ENCODE measurements at regions not wholly inside any gene's neighbourhood (a gene's known extent, or its start where the extent isn't known, plus 50 kb on each side); places are given as distances from the start of the nearest gene placed in this dataset.
"Not testable (repeated sequence)": the region's sequence is repeated elsewhere in the genome, so short reads cannot be mapped to it uniquely, and the experiment has no call there.

DNA sequence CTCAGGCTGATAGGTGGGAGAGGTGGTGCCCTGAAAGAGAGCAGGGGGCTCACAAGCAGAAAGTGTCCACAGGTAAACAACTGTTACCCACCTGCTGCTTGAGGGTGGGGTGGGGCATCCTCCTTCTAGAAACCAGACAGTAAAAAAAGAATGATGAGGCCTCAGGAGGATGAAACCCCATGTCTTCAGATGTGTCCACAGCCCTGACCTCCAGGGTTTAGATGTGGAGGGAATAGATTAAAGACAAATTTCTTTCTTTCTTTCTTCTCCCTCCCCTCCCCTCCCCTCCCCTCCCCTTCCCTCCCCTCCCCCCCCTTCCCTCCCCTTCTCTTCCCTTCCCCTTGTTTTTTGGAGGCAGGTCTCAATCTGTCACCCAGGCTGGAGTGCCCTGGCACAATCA lies 333.5 kb upstream of the NUPR2 start:
- DNase-seq, result no peak

DNA sequence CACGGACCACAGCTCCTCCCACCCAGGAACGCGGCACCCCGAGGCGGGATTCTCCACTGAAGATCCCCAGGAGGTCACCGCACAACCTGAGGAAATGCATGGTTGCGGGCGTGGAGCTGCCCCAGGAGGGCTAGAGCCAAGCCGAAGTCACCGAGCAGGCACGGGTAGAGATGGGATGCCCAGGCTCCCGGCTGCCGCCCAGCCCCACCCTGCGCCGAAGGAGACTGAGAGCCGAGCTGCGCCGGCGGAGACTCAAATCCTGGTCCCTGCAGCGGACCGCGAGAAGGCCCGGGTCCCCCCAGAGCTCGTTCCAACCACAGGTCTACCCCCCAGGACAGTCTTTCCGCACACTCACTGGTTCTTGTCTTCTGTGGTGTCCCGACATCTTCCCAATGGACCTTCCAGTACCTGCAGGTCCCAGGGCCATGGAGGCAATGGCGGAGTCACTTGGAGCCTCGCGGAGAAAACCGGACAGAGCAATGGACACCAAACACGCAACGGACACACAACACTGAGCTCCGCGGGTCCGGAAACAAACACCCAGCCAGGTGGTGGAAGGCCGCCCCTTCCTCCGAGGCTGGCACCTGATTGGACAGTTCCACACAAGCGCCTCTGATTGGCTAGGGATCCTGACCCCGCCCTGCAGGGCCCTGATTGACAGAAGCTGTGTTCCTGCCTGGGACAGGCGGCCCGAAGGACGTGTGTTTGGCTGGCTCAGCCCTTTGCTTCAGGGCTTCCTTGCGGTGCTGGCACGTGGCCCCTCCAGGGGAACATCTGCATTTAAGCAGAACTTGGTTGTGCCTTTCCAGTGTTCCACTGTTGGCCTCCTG lies 331.9 kb upstream of the NUPR2 start:
- no peak for DNase-seq

DNA sequence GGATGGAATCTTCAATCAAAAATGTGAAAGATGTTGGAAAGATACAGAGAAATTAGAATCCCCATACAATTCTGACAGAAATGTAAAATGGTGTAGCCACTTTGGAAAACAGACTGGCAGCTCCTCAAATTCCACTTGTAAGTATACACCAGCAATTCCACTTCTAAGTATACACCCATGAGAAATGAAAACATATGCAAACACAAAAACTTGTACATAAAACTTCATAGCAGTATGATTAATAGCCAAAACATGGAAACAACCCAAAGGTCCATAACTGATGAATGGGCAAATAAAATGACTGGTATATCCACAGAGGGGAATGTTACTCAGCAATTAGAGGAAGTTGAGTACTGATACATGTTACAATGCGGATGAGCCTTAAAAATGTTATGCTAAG lies 304.3 kb upstream of the NUPR2 start:
- not testable (repeated sequence) for DNase-seq

DNA sequence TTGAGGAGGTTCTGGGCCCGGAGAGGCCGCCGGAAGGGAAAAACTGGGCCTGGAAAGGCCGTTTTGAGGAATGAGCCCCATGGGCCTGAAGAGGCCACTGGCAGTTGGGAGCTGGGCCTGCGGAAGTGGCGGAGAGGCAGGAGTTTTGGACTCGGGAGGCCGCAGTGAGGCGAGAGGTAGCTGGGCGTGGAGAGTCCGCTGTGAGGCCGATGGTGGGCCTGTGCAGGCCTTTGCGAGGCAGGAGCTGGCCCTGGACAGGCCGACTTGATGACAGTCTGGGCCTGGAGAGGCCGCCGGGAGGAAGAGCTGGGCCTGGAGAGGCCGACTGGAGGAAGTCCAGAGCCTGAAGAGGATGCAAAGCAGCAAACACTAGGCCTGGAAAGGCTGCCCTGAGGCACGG lies 259.0 kb upstream of the NUPR2 start:
- DNase-seq, result no peak

DNA sequence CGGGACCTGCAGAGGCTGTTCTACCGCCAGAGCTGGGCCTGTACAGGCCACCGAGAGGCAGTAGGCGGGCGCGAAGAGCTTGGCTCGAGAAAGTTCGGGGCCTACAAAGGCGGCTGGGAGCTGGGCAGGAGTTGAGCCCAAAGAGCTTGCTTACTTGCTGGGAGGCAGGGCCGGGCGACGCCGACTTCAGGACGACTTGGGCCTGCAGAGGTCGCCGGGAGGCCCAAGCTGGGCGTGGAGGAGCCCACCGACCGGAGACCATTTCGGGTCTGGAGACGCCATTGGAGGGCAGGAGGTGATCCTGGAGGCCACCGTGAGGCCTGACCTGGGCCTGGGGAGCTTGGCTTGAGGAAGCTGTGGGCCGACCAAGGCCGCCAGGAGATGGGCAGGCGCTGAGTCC lies 258.4 kb upstream of the NUPR2 start:
- DNase-seq, result not testable (repeated sequence)

DNA sequence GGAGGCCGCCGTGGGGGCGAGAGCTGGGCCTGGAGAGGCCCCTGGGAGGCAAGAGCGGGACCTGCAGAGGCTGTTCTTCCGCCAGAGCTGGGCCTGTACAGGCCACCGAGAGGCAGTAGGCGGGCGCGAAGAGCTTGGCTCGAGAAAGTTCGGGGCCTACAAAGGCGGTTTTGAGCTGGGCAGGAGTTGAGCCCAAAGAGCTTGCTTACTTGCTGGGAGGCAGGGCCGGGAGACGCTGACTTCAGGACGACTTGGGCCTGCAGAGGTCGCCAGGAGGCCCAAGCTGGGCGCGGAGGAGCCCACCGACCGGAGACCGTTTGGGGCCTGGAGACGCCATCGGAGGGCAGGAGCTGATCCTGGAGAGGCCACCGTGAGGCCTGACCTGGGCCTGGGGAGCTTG lies 257.1 kb upstream of the NUPR2 start:
- peak; percentile 70 for DNase-seq

DNA sequence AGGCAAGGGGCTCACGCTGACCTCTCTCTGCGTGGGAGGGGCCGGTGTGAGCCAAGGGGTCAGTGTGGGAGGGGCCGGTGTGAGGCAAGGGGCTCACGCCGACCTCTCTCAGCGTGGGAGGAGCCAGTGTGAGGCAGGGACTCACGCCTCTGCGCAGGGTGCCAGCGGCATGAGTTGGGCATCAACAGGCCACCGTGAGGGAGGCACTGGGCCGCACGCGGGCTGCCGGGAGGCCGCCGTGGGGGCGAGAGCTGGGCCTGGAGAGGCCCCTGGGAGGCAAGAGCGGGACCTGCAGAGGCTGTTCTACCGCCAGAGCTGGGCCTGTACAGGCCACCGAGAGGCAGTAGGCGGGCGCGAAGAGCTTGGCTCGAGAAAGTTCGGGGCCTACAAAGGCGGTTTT lies 255.6 kb upstream of the NUPR2 start:
- DNase-seq, result not testable (repeated sequence)

DNA sequence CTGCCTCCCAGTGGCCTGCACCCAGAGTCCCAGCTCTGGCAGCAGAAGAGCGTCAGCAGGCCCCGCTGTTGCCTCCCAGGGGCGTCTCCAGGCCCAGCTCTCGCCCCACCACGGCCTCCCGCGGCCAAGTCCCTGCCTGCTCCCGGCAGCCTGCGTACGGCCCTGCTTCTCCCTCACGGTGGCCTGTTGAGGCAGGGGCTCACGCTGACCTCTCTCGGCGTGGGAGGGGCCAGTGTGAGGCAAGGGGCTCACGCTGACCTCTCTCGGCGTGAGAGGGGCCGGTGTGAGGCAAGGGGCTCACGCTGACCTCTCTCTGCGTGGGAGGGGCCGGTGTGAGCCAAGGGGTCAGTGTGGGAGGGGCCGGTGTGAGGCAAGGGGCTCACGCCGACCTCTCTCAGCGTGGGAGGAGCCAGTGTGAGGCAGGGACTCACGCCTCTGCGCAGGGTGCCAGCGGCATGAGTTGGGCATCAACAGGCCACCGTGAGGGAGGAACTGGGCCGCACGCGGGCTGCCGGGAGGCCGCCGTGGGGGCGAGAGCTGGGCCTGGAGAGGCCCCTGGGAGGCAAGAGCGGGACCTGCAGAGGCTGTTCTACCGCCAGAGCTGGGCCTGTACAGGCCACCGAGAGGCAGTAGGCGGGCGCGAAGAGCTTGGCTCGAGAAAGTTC lies 254.1 kb upstream of the NUPR2 start:
- DNase-seq, result not testable (repeated sequence)

DNA sequence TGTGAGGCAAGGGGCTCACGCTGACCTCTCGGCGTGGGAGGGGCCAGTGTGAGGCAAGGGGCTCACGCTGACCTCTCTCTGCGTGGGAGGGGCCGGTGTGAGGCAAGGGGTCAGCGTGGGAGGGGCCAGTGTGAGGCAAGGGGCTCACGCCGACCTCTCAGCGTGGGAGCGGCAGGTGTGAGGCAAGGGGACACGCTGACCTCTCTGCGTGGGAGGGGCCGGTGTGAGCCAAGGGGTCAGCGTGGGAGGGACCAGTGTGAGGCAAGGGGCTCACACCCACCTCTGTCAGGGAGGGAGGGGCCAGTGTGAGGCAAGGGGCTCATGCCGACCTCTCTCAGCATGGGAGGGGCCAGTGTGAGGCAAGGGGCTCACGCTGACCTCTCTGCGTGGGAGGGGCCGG lies 251.7 kb upstream of the NUPR2 start:
- DNase-seq, result not testable (repeated sequence)

DNA sequence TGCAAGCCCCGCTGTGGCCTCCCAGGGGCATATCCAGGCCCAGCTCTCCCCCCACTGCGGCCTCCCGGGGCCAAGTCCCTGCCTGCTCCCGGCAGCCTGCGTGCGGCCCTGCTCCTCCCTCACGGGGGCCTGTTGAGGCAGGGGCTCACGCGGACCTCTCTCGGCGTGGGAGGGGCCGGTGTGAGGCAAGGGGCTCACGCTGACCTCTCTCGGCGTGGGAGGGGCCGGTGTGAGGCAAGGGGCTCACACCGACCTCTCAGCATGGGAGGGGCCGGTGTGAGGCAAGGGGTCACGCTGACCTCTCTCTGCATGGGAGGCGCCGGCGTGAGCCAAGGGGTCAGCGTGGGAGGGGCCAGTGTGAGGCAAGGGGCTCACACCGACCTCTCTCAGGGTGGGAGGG lies 251.2 kb upstream of the NUPR2 start:
- not testable (repeated sequence) for DNase-seq

DNA sequence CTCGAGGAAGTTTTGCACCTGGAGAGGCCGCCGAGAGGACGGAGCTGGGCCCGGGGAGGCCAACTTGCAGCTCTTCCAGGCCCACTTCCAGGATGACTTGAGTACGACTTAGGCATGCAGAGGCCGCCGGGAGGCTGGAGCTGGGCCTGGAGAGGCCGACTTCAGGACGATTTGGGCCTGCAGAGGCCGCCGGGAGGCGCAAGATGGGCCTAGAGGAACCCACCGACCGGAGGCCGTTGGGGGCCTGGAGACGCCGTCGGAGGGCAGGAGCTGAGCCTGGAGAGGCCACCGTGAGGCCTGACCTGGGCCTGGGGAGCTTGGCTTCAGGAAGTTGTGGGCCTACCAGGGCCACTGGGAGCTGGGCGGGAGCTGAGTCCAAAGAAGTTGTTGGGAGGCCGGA lies 250.5 kb upstream of the NUPR2 start:
- not testable (repeated sequence) for DNase-seq

DNA sequence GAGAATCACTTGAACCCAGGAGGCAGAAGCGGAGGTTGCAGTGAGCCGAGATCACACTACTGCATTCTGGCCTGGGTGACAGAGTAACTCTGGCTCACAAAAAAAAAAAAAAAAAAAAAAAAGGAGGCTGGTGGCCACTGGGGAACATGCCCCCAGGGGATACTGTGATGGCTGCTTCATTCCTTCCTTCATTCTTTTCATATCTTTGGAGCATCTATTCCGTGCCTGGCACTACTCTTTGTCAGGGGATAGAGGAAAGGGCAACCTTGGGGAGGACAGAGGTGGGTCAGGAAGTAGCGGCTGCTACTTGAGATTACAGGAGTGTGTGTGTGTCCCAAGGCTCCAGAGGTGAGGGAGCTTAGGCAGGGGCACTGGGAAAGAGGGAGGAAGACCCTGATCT lies 236.4 kb upstream of the NUPR2 start:
- not testable (repeated sequence) for DNase-seq

DNA sequence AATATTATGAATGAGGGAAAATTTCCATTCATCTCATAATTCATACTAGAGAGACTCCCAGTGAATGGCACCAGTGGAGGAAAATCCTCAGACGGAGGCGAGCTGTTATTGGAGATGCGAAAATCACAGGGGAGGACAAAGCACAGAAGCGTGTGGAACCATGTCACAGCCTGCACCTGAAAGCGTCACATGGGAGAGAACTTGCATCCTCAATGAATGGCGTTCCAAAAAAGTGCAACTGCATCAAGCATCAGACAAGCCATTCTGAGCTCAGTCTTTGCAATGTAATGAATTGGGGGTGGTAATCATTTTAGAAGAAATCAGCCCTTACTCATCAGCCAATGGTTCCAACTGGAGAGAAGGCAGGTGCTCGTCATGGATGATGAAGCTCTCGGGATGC lies 235.0 kb upstream of the NUPR2 start:
- not testable (repeated sequence) for DNase-seq

DNA sequence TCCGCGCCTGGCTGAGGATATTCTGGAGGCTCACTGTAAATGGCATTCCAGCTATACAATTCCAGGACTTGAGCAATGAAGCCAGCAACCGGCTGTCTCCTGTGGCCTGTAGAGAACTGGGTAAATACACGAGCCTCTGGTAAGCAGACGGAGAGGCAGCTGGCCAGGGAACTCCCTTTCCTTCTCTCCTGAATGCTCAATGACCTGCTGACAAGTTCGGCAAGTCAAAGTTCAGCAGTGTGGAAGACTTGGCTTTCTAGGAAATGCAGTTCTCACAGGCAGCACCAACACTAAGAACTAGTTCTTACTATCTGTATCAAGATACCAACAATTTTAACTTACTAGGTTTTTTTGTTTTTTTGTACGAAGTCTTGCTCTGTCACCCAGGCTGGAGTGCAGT lies 232.1 kb upstream of the NUPR2 start:
- DNase-seq, result not testable (repeated sequence)

DNA sequence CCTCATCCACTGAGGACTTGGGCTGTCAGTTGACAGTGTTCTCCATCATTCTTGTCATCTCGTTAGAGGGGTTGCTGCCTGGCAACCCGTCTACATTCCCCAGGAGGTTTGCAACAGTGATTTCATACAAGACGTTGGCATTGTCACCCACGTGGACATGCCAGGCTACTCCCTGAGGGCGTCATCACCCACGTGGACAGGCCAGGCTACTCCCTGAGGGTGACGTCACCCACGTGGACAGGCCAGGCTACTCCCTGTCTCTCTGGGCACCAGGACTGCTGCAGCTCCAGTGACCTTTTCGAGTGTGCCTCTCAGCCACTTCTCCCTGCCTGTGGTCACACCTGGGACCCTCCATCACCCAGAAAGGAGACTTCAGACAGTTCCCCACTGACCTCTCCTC lies 212.1 kb upstream of the NUPR2 start:
- DNase-seq, result not testable (repeated sequence)

DNA sequence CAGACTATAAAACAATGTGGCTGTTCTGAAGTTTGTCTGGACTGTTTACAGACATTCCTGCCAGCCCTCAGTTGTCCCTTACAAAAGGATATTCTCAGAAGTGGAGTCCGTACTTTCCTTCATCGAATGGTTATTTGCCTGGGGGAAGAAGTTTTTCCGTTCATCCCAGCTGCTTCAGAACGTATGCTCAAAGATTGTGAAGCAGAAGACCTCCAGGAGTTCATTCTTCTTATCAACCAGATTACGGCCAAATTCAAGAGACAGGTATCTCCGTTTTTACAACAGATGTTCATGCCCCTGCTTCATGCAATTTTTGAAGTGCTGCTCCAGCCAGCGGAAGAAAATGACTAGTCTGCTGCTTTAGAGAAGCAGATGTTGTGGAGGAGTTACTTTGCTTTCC lies 174.3 kb upstream of the NUPR2 start:
- no peak for DNase-seq

DNA sequence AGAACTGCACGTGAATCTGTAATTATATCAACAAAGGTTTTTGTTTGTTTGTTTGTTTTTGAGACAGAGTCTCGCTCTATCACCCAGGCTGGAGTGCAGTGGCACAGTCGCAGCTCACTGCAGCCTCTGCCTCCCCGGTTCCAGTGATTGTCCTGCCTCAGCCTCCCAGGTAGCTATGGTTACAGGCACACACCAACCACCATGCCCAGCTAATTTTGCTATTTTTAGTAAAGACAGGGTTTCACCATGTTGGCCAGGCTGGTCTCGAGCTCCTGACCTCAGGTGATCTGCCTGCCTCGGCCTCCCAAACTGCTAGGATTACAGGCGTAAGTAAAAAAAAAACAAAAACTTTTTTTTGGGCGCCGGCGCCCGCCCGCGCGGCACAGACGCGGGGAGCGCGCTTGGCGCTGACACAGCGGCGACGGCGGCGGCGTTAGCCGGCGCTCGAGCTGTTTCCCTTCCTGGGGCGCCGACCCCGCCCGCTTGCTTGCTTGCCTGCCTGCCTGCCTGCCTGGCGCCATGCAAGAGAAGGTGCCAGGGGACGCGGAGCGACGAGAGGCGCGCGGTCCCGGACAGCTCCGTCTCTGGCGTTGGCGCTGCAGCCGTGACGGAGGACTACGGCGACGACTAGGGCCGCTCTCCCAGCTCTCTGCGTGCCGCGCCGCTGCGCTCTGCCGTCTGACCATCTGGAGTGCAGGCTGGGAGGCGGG lies 171.4 kb upstream of the NUPR2 start:
- no peak for DNase-seq

DNA sequence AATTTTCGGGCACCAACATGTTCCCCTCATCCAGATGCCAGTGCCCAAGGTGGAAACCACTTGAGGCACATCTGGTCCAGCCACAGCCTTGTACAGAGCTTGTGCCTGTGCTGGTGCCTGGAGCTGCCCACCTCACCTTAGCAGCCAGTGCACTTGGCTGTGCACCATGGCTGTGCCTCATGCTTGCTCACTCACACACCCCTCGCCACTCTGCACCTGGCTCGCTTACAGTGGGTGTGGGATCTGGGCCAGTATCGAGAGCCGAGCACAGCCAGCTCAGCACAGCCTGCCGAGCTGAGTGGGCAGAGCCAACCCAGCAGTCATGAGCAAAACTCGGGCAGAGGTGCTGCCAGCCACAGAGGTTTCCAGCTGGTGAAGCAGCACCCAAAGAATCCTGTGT lies 139.9 kb upstream of the NUPR2 start:
- DNase-seq, result no peak

DNA sequence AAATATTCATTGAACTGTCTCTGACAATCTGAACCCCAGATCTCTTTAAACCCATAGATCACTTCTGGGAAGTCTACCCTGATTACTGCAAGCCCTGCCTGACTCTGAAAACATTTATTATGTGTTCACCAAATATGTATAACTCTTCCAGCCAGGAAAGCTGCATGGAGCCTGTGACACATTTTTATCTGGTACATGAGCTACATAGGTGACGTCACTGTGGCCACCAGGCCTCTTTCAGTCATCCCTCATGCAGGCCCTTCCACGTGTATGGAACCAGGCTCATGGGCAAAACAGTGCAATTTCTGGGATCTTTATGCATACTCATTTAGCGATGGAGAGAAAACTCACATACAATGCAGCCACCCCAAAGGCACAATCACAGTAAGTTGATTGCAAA lies 133.9 kb upstream of the NUPR2 start:
- no peak for DNase-seq

DNA sequence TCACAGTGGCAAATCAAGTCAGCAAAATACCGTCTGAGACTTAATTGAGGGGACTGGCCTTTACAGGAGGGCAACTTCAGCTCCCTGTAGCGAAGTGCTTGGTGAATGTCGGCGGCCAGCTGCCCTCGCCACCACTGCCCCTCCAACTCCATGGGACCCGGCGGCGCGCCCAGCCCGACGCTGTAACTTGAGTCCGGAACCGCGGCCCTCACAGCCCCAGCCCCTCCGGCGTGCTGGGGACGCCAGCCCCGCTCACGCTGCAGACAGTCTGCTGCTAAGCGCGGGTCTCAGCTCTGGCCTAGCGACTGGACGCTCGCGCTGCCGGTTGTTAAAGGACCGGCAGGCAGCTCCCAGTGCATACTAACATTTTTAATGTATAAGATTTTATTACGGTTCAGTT lies 113.4 kb upstream of the NUPR2 start:
- no peak for DNase-seq

DNA sequence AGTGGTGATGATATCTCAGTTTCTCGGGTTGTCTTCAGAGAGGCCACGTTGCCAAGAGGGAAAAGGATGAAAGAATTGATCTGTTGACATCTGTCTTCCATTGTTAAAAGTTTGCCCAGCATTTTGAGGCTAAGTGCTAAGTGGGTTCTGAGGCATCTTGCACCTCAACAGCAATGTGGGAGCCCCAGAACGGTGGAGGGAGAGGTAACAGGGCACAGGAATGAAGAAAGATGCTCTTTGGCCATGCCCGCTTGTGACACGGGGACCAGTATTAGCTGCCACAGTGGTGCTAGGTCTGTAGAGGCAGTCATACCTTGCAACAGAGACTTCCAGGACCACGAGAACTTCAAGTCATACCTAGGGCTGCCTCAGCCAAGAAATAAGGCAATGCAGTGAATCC lies 106.6 kb upstream of the NUPR2 start:
- no peak for DNase-seq

DNA sequence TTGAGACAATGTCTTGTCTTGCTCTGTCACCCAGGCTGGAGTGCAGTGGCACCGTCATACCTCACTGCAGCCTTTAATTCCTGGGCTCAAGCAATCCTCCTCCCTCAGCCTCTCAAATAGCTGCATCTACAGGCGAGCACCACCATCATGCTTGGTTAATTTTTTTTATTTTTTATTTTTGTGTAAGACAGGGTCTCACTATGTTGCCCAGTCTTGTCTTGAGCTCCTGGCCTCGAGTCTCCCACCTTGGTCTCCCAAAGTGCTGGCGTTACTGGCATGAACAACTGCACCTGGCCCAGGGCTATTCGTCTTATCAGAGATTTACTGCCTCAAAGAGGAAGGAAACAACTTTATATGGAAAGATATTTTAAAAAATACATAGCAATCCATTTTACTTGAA lies 102.8 kb upstream of the NUPR2 start:
- no peak for DNase-seq

DNA sequence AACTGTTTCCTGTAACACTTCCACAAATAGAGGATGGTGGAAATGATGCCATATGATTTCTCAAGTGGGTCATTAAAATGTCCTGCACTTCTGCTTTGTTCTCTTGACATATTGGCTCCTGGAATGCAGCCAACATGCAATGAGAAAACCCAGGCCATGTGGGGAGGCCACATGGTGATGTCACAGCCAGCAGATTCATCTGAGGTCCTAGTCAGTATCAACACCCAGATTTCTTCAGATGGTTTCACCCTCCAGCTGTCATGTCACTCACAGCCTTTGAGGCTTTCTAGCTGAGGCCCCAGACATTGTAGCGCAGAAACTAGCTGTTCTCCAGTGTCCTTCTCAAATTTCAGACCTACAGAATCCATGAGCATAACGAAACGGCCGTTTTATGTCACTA lies 102.3 kb upstream of the NUPR2 start:
- no peak for DNase-seq

DNA sequence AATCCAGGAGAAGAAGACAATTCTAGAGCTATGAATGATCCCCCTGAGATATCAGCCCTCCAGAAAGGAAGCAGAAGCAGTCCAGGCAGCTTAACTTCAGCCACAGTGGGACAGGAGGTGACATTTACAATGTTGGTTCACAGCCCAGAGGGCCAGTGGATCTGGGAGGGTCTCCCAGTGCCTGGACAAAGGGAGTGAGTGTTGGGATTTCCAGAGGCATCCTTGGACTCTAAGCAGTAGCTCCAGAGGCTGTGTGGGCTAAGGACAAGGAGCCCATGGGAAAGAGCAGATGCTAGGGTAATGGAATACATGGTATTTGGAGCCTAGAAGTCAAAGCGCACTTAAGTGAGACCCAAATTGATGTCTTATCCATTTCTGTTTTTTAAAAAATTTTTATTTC lies 97.4 kb upstream of the NUPR2 start:
- no peak for DNase-seq

Measured in activated CD8-positive, alpha-beta memory T cell treated with anti-CD3 and anti-CD28 coated beads, Interleukin-2, amount 50 U/mL, for 4 hours (primary cell).